Gastroesophageal sphincter (tissue), 4 donors: ENCODE measurements at regions not wholly inside any gene's neighbourhood (a gene's known extent, or its start where the extent isn't known, plus 50 kb on each side); places are given as distances from the start of the nearest gene placed in this dataset.

Experiments
- ATAC-seq: fragments of 150-250 bp; one replicate; pipeline ENCODE4 v1.9.1; 2016; ENCODE audit warnings: mild to moderate bottlenecking, moderate library complexity
- H3K27ac ChIP-seq, 4 donors: fragments of 200-600 bp; sonication (generic) in 3 of 4; 1 replicate in 3 of 4; 2 replicates in 1 of 4; pipeline ENCODE4 v1.5.1; 2016 to 2019
- H3K27me3 ChIP-seq: fragments of 200-600 bp; sonication (generic); one replicate; pipeline ENCODE4 v1.5.1; 2019
- H3K36me3 ChIP-seq, 2 donors: fragments of 200-600 bp; sonication (generic); one replicate each; pipeline ENCODE4 v1.5.1; 2019; ENCODE audit warnings: control low read depth in 1 of 2
- H3K4me1 ChIP-seq, 3 donors: fragments of 200-600 bp; sonication (generic); 1 replicate in 2 of 3; 2 replicates in 1 of 3; pipeline ENCODE4 v1.5.1; 2016 to 2019; ENCODE audit warnings: control low read depth in 2 of 3
- H3K4me3 ChIP-seq, 2 donors: fragments of 200-600 bp; sonication (generic); one replicate each; pipeline ENCODE4 v1.5.1; 2019; ENCODE audit warnings: mild to moderate bottlenecking in 1 of 2, moderate library complexity in 1 of 2
- H3K9me3 ChIP-seq, 3 donors: fragments of 200-600 bp; sonication (generic); one replicate each; pipeline ENCODE4 v1.5.1; 2017 to 2019; ENCODE audit warnings: control low read depth in 2 of 3
- EP300 ChIP-seq: sonication (generic); formaldehyde crosslinking; IDR thresholded peaks from one replicate; pipeline ENCODE4 v1.6.1; 2017; ENCODE audit warnings: antibody characterized with exemption, mild to moderate bottlenecking
- POLR2A ChIP-seq, 2 donors: fragments of 450-650 bp; IDR thresholded peaks; one replicate each; pipeline ENCODE4 v1.6.1; 2017; ENCODE audit warnings: antibody characterized with exemption in 2 of 2, mild to moderate bottlenecking in 2 of 2, moderate library complexity in 1 of 2
- POLR2AphosphoS5 ChIP-seq: sonication (generic); formaldehyde crosslinking; IDR thresholded peaks from one replicate; pipeline ENCODE4 v1.6.1; 2017; ENCODE audit warnings: antibody characterized with exemption
- WGBS, 2 donors: methylation state at CpG; one replicate each; pipeline ENCODE4 v1.1.5; 2018; ENCODE audit warnings: low coverage in 1 of 2; 5-methylcytosine and 5-hydroxymethylcytosine counted together
- TF ChIP-seq, protein P1 (sequence below), 4 experiments: fragments of 200-600 bp in 2 of 4; fragments of 450-650 bp in 2 of 4; sonication (generic) in 1 of 4; IDR thresholded peaks; one replicate each; pipeline ENCODE4 v1.5.1; 2017 to 2019; ENCODE audit warnings: antibody characterized with exemption in 4 of 4, mild to moderate bottlenecking in 2 of 4, moderate library complexity in 2 of 4

DNA sequence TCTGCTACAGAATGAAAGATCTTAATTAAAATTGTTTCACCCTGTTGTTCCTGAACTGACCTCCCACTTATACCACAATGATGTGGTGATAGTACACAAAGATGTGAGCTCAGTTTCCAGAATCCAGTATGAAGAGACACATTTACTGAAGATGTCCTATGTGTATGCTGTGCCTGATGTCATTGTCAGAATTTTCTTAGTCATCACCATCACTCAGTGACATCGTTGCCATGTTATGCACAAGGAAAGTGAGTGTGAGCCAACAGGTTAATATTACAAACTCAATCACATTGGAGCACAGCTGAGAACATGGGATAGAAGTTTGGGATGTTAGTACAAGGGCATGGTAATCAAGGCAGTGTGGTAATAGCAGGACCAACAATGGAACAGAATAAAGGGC is 199.7 kb upstream of the CHRNA7 start:
- Histone ChIP-seq H3K4me3 (no peak overlapping the region), H3K9me3 (peaks cover 0 to 8% (median 0%) of the 10 kb centered on the region in 3 donors), H3K36me3 (no peaks in the 10 kb centered on the region), H3K27ac (no peak overlapping the region), H3K4me1 (no peaks in the 10 kb centered on the region), H3K27me3 (no peaks in the 10 kb centered on the region)
- no peak for ATAC-seq
- TF ChIP-seq POLR2AphosphoS5 = no peak
- TF ChIP-seq, protein P1, sequence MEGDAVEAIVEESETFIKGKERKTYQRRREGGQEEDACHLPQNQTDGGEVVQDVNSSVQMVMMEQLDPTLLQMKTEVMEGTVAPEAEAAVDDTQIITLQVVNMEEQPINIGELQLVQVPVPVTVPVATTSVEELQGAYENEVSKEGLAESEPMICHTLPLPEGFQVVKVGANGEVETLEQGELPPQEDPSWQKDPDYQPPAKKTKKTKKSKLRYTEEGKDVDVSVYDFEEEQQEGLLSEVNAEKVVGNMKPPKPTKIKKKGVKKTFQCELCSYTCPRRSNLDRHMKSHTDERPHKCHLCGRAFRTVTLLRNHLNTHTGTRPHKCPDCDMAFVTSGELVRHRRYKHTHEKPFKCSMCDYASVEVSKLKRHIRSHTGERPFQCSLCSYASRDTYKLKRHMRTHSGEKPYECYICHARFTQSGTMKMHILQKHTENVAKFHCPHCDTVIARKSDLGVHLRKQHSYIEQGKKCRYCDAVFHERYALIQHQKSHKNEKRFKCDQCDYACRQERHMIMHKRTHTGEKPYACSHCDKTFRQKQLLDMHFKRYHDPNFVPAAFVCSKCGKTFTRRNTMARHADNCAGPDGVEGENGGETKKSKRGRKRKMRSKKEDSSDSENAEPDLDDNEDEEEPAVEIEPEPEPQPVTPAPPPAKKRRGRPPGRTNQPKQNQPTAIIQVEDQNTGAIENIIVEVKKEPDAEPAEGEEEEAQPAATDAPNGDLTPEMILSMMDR (IDR thresholded peaks at IDR 0.05) = no peak
- no peak for TF ChIP-seq POLR2A (IDR thresholded peaks at IDR 0.05)
- TF ChIP-seq EP300 = no peak
- 82% methylated on average over 1 of the region's 1 CpG; no CpG with 5 or more reads in 1 of the 2 donors for WGBS, 2 donors

DNA sequence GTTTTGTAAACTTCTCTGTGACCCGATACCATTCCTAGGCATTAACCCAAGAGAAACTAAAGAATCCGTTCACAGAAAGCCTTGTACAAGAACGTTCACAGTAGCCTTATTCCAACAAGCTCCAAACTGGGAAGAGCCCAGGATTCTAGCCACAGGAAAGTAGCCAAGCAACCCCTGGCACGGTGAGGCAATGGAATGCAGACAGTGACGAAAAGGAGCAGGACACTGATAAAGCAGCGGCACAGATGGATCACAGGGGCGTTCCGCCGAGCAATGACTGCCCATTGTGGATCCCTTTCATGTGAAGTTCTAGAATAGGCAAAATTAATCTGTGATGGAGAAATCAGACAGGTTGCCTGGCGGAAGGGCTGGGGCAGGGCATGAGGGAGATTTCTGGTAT is 198.7 kb upstream of the CHRNA7 start:
- no peak for ATAC-seq
- no peak overlapping the region for H3K4me3 ChIP-seq
- H3K27me3 ChIP-seq = no peaks in the 10 kb centered on the region
- no peaks in the 10 kb centered on the region for H3K4me1 ChIP-seq
- 55 to 100% methylated on average over 1 to 8 of the region's 10 CpGs for WGBS, 2 donors
- TF ChIP-seq EP300 = no peak
- TF ChIP-seq POLR2AphosphoS5 = no peak
- peaks cover 0 to 8% (median 0%) of the 10 kb centered on the region in 3 donors for H3K9me3 ChIP-seq
- H3K27ac ChIP-seq = no peak overlapping the region
- H3K36me3 ChIP-seq = no peaks in the 10 kb centered on the region

DNA sequence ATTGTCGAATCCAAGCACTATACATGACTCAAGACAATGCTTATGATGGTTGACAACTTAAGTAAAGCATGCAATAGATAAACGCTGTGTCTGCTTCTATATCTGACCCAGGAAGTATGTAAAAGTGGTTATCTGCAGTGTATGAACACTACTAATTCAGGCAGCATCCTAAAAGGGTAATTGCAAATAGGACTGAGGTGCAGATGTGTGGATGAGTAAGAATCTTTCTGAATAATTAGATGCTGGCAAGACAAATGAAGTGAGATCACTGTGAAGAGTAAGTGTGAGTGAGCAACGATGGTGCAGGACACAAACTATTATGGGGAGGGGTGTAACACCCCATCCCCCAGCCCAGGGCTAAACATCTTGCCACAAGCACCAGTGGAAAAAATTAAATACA is 195.7 kb upstream of the CHRNA7 start:
- Histone ChIP-seq H3K27ac (no peak overlapping the region), H3K27me3 (no peaks in the 10 kb centered on the region), H3K36me3 (no peaks in the 10 kb centered on the region), H3K4me3 (no peak overlapping the region), H3K4me1 (no peaks in the 10 kb centered on the region), H3K9me3 (peaks cover 0 to 8% (median 0%) of the 10 kb centered on the region in 3 donors)
- TF ChIP-seq, protein P1 (IDR thresholded peaks at IDR 0.05) = no peak
- no peak for TF ChIP-seq EP300
- TF ChIP-seq POLR2AphosphoS5 = no peak
- no peak for TF ChIP-seq POLR2A (IDR thresholded peaks at IDR 0.05)
- 39 to 42% methylated on average over 3 of the region's 3 CpGs for WGBS, 2 donors
- ATAC-seq = no peak

DNA sequence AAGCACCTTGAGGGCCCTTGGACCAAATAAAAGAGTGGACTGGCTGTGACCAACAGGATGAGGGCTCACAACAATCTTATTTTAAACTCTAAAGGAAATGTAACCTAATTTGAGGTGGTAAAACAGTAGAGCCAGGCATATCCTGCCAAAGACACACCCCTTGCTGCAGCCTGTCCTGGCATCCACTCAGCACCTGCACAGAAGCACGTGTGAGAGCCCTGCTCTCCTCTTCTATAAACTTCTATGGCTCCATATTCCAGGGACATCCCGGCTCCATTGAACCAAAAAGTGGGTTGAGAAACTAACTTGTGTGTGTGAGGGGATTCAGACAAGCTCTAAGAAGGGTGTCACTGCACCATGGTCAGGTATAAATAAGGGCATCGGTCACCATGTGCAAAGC is 190.9 kb upstream of the CHRNA7 start:
- H3K27ac ChIP-seq = no peak overlapping the region
- TF ChIP-seq POLR2AphosphoS5 (no peak), EP300 (no peak), POLR2A (IDR thresholded peaks at IDR 0.05) (no peak)
- TF ChIP-seq, protein P1 (IDR thresholded peaks at IDR 0.05) = no peak
- no peaks in the 10 kb centered on the region for H3K36me3 ChIP-seq
- no peak overlapping the region for H3K4me3 ChIP-seq
- no peaks in the 10 kb centered on the region for H3K9me3 ChIP-seq
- H3K27me3 ChIP-seq = no peaks in the 10 kb centered on the region
- peaks cover 0 to 5% (median 0%) of the 10 kb centered on the region in 3 donors for H3K4me1 ChIP-seq
- ATAC-seq = no peak
- 66 to 100% methylated on average over 1 to 3 of the region's 3 CpGs for WGBS, 2 donors

DNA sequence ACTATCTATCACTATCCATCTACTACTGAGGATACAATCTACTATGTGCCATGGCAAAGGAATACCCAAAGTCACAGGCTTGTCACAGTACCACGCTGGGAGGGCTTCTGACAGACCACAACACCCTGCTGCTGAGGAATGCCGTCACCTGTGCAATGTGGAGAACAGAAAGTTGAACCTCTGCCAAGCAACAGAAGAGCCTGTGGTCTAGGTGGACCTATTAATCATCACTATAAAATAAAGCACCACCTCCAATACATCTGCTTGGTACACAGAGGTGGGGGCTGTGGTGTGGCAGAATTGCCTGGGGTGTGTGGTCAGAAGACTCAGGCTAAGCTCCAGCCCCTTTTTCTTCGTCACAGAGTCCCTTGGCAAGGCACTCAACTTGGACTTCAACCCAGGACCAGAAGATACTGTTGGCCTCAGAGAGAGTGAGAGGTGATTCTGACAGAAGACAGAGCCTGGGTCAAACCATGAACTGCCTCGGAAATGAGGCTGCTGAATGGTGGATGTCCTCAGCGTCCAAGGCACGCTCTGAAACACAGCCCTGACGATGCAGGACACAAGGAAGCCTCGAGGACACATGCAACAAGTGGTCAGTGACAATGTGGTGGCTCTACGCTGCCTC is 189.4 kb upstream of the CHRNA7 start:
- H3K27me3 ChIP-seq = no peaks in the 10 kb centered on the region
- TF ChIP-seq, protein P1 (IDR thresholded peaks at IDR 0.05) = no peak
- no peak for TF ChIP-seq EP300
- no peak for TF ChIP-seq POLR2AphosphoS5
- TF ChIP-seq POLR2A (IDR thresholded peaks at IDR 0.05) = no peak
- no peak overlapping the region for H3K4me3 ChIP-seq
- H3K27ac ChIP-seq = no peak overlapping the region
- 33 to 48% methylated on average over 1 to 6 of the region's 9 CpGs for WGBS, 2 donors
- no peaks in the 10 kb centered on the region for H3K9me3 ChIP-seq
- ATAC-seq = no peak
- peaks cover 0 to 5% (median 0%) of the 10 kb centered on the region in 3 donors for H3K4me1 ChIP-seq
- H3K36me3 ChIP-seq = no peaks in the 10 kb centered on the region
